K562 (cell line): ENCODE measurements at regions not wholly inside any gene's neighbourhood (a gene's known extent, or its start where the extent isn't known, plus 50 kb on each side); places are given as distances from the start of the nearest gene placed in this dataset.

ENCODE experiments used
- ATAC-seq: fragments of 200-7000 bp; cut with Tn5 transposase; 3 replicates; pipeline ENCODE4 v1.9.1; 2020; ENCODE audit warnings: moderate library complexity
- BruUV-seq: library from RNA; stranded (reverse); fragments of 400-500 nt; replicated peaks from 2 replicates; lab custom pipeline; 2021; lab: Mats Ljungman, UMichigan
- CTCF ChIA-PET: fragments of 300-600 bp; formaldehyde crosslinking; extraction: SDS; loops from one replicate; lab custom pipeline; 2021; ENCODE audit warnings: low intra/inter-chr PET ratio; lab: Yijun Ruan, JAX
- POLR2A ChIA-PET: fragments of 300-600, 350-650 bp; sonication (Branson Sonifier 250); formaldehyde crosslinking; extraction: SDS; loops from one replicate; lab custom pipeline; 2021; ENCODE audit warnings: antibody characterized with exemption, inconsistent platforms; lab: Yijun Ruan, JAX
- DNase-seq, 4 experiments: peaks; one replicate each; pipeline versions ENCODE4 v3.0.0 to v3.0.0-alpha.2; 2011 to 2018; ENCODE audit warnings: low spot score in 3 of 4, mixed read lengths in 3 of 4; ENCODE audit errors: extremely low read depth in 1 of 4
- FAIRE-seq: peaks from 2 replicates; lab custom pipeline; 2011; peaks lifted over from hg19 to GRCh38; lab: Jason Lieb, UNC
- H2AFZ ChIP-seq: 2 replicates; pipeline ENCODE4 v1.6.0; 2011; ENCODE audit warnings: low read depth, low read length, control low read depth, inconsistent platforms
- H3K27ac ChIP-seq: fragments of 200-600 bp; 3 replicates; pipeline ENCODE4 v1.8.0; 2011; ENCODE audit warnings: low read depth, mild to moderate bottlenecking, control low read depth, inconsistent platforms, low read length, moderate library complexity, mixed read lengths; ENCODE audit errors: extremely low read depth
- H3K27me3 ChIP-seq, 2 experiments: fragments of 300-600 bp in 1 of 2; 2 replicates in 1 of 2; 3 replicates in 1 of 2; pipeline versions ENCODE4 v1.6.0 to v1.8.0; 2011; ENCODE audit warnings: inconsistent platforms in 2 of 2, low read length in 2 of 2, mild to moderate bottlenecking in 1 of 2, mixed read lengths in 1 of 2, moderate library complexity in 1 of 2; ENCODE audit not compliant: control insufficient read depth in 2 of 2, insufficient read depth in 2 of 2
- H3K36me3 ChIP-seq: fragments of 300-600 bp; 3 replicates; pipeline ENCODE4 v1.8.0; 2011; ENCODE audit warnings: mild to moderate bottlenecking, low read length, inconsistent platforms; ENCODE audit not compliant: control insufficient read depth, insufficient read depth
- H3K4me1 ChIP-seq, 2 experiments: fragments of 200-600 bp in 1 of 2; replicated peaks in 1 of 2; 2 replicates in 1 of 2; 3 replicates in 1 of 2; pipeline versions ENCODE4 v1.5.1 to v1.8.0; 2011; ENCODE audit warnings: inconsistent platforms in 2 of 2, low read length in 2 of 2, mild to moderate bottlenecking in 1 of 2, mixed read lengths in 1 of 2, moderate library complexity in 1 of 2; ENCODE audit not compliant: control insufficient read depth in 2 of 2, insufficient read depth in 2 of 2
- H3K4me2 ChIP-seq: 2 replicates; pipeline ENCODE4 v1.6.1; 2011; ENCODE audit warnings: low read length, control low read depth, inconsistent platforms, mixed read lengths; ENCODE audit not compliant: insufficient read depth
- H3K4me3 ChIP-seq: fragments of 200-600 bp; sonication (generic), shearing (Covaris generic); 2 replicates; pipeline ENCODE4 v1.5.1; 2016; ENCODE audit warnings: control low read depth, inconsistent platforms
- H3K79me2 ChIP-seq: fragments of 200-600 bp; 3 replicates; pipeline ENCODE4 v1.8.0; 2011; ENCODE audit warnings: low read length, inconsistent platforms; ENCODE audit not compliant: control insufficient read depth, insufficient read depth
- H3K9ac ChIP-seq, 2 experiments: 2 replicates each; pipeline versions ENCODE4 v1.6.0 to v1.6.1; 2011; ENCODE audit warnings: low read depth in 2 of 2, low read length in 2 of 2, control low read depth in 1 of 2, inconsistent platforms in 1 of 2, mild to moderate bottlenecking in 1 of 2, mixed read lengths in 1 of 2; ENCODE audit not compliant: insufficient read depth in 1 of 2
- H3K9me1 ChIP-seq: one replicate; pipeline ENCODE4 v1.6.0; 2011; ENCODE audit warnings: inconsistent platforms, mild to moderate bottlenecking, low read length, moderate library complexity; ENCODE audit not compliant: control insufficient read depth, insufficient read depth
- H3K9me3 ChIP-seq: replicated peaks from 2 replicates; pipeline ENCODE4 v1.5.1; 2011; ENCODE audit warnings: low read depth, low read length, inconsistent platforms; ENCODE audit not compliant: control insufficient read depth, insufficient read depth
- H4K20me1 ChIP-seq: replicated peaks from 2 replicates; pipeline ENCODE4 v1.6.1; 2011; ENCODE audit warnings: low read length, inconsistent platforms, mixed read lengths; ENCODE audit not compliant: control insufficient read depth, insufficient read depth
- CBFB ChIP-seq: sonication (generic); formaldehyde crosslinking; IDR thresholded peaks from 2 replicates; pipeline ENCODE4 v1.4.0; 2020; ENCODE audit warnings: mild to moderate bottlenecking, missing genetic modification reagents
- CBX5 ChIP-seq: IDR thresholded peaks from 2 replicates; pipeline ENCODE4 v1.6.1; 2014; ENCODE audit warnings: low read depth, borderline replicate concordance
- HOXB6 ChIP-seq: fragments of 250-450 bp; sonication (Bioruptor Pico); IDR thresholded peaks from 2 replicates; pipeline ENCODE4 v1.5.1; 2022; ENCODE audit warnings: mild to moderate bottlenecking, borderline replicate concordance
- POLR2AphosphoS2 ChIP-seq: IDR thresholded peaks from 2 replicates; pipeline ENCODE4 v1.6.1; 2012; ENCODE audit warnings: low read length, improper control_type of control experiment
- RFX1 ChIP-seq: fragments of 450-650 bp; IDR thresholded peaks from 2 replicates; pipeline ENCODE4 v1.6.1; 2016; ENCODE audit warnings: mild to moderate bottlenecking, moderate library complexity
- SMAD1 ChIP-seq: fragments of 150-350 bp; IDR thresholded peaks from 2 replicates; pipeline ENCODE4 v1.6.1; 2014; ENCODE audit warnings: low read length, low read depth; ENCODE audit not compliant: partially characterized antibody
- TBP ChIP-seq: optimal IDR thresholded peaks from 2 replicates; pipeline ENCODE3; 2011; ENCODE audit warnings: low read depth, low read length, improper control_type of control experiment
- ZNF217 ChIP-seq: sonication (generic); formaldehyde crosslinking; IDR thresholded peaks from 2 replicates; pipeline ENCODE4 v1.8.0; 2022; ENCODE audit warnings: mild to moderate bottlenecking, missing genetic modification reagents
- ZNF445 ChIP-seq: fragments of 250-450 bp; sonication (Bioruptor Pico); IDR thresholded peaks from 2 replicates; pipeline ENCODE4 v1.4.0; 2020; ENCODE audit warnings: low read depth, mild to moderate bottlenecking, moderate library complexity
- ZNF780A ChIP-seq: fragments of 250-450 bp; sonication (Bioruptor Pico); IDR thresholded peaks from 2 replicates; pipeline ENCODE4 v1.5.0; 2021; ENCODE audit warnings: mild to moderate bottlenecking
- ZZZ3 ChIP-seq: fragments of 450-650 bp; IDR thresholded peaks from 2 replicates; pipeline ENCODE4 v1.6.1; 2016; ENCODE audit warnings: antibody characterized with exemption, mild to moderate bottlenecking, moderate library complexity
- WGBS: fragments of 100-300 bp; shearing (Covaris generic); methylation state at CpG from one replicate; pipeline ENCODE4 v1.1.6; 2016; ENCODE audit warnings: low coverage, mixed read lengths; ENCODE audit not compliant: insufficient coverage; ENCODE audit errors: missing lambda C conversion rate; 5-methylcytosine and 5-hydroxymethylcytosine counted together
- in situ Hi-C: fragments of 300-500 bp; cut with MboI; formaldehyde crosslinking; loops from 4 replicates; pipeline ENCODE4 v1.15.0; 2018; ENCODE audit warnings: inconsistent platforms, mixed read lengths
- intact Hi-C: fragments of 100-400 bp; cut with micrococcal nuclease; formaldehyde crosslinking; loops from 2 replicates; pipeline ENCODE4 v1.14.2; 2022
- TF ChIP-seq, protein P1 (sequence below): fragments of 250-450 bp; sonication (Bioruptor Pico); IDR thresholded peaks from 2 replicates; pipeline ENCODE4 v1.5.0; 2021
- TF ChIP-seq, protein P2 (sequence below): fragments of 250-450 bp; sonication (Bioruptor Pico); IDR thresholded peaks from 2 replicates; pipeline ENCODE4 v1.8.0; 2021; ENCODE audit warnings: moderate library complexity, mild to moderate bottlenecking, inconsistent platforms

- ATAC-seq = no peak
- POLR2A ChIA-PET = interaction anchor here (0.7 kb wide), 1 partner anchor 80 kb away, joined by 3 read pairs; no protein-coding TSS in a partner anchor
- Histone ChIP-seq H3K27ac (no peak overlapping the region), H3K9me1 (no peaks in the 10 kb centered on the region), H3K79me2 (no peaks in the 10 kb centered on the region)
- CTCF ChIA-PET = no interaction called here
- no peak for TF ChIP-seq ZNF780A (CRISPR knock-in tag)
- no peak for TF ChIP-seq ZZZ3
- no peak for TF ChIP-seq POLR2AphosphoS2
- no peak for TF ChIP-seq RFX1
- no peak for TF ChIP-seq CBX5
- no peak for TF ChIP-seq ZNF445 (CRISPR knock-in tag)
- no peak for TF ChIP-seq HOXB6
- TF ChIP-seq ZNF217 (CRISPR knock-in tag) = no peak
- TF ChIP-seq SMAD1 = no peak
- TF ChIP-seq, protein P1, sequence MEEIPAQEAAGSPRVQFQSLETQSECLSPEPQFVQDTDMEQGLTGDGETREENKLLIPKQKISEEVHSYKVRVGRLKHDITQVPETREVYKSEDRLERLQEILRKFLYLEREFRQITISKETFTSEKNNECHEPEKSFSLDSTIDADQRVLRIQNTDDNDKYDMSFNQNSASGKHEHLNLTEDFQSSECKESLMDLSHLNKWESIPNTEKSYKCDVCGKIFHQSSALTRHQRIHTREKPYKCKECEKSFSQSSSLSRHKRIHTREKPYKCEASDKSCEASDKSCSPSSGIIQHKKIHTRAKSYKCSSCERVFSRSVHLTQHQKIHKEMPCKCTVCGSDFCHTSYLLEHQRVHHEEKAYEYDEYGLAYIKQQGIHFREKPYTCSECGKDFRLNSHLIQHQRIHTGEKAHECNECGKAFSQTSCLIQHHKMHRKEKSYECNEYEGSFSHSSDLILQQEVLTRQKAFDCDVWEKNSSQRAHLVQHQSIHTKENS = no peak
- TF ChIP-seq TBP = no peak
- TF ChIP-seq, protein P2, sequence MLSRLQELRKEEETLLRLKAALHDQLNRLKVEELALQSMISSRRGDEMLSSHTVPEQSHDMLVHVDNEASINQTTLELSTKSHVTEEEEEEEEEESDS (CRISPR knock-in tag) = no peak
- TF ChIP-seq CBFB = no peak
- TF ChIP-seq, all 486 proteins: peak for 0
- FAIRE-seq (no peak), DNase-seq (no peak)
- no peak overlapping the region for H2AFZ ChIP-seq
- H4K20me1 ChIP-seq = no peaks in the 10 kb centered on the region
- no peaks in the 10 kb centered on the region for H3K9me3 ChIP-seq
- in situ Hi-C loops (no loop called here), intact Hi-C loops (no loop called here)
- H3K36me3 ChIP-seq = no peaks in the 10 kb centered on the region
- BruUV-seq = no TSS peak
- 4% methylated on average over 4 of the region's 4 CpGs for WGBS
- no peak overlapping the region for H3K4me2 ChIP-seq
- no peaks in the 10 kb centered on the region for H3K27me3 ChIP-seq
- no peak overlapping the region for H3K9ac ChIP-seq
- no peak overlapping the region for H3K4me3 ChIP-seq
- no peaks in the 10 kb centered on the region for H3K4me1 ChIP-seq
Observed at GRCh38 chr2:21500401-21500945, 376.7 kb downstream of the TDRD15 start.
